ENCODE measurements at regions not wholly inside any gene's neighbourhood (a gene's known extent, or its start where the extent isn't known, plus 50 kb on each side); places are given as distances from the start of the nearest gene placed in this dataset.

DNA sequence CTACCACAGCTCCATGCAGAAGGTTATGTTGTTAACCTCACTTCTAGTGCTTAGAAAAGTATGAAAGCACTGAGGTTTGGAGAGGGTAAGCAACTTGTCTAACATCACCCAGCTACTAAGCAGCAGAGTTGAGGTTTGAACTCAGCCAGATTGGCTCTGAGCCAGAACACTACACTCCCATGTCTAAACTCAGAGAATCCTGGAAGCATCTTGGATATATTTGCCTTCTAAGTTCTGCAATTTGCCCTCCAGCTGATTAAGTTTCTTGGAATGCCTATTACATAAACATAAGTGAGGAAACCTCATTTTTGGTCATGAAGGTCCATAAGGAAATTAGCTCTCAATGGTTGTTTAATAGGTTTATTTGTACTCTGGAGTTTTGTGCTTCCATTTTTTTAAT is 78.1 kb upstream of the PHYHIPL start:
- TF ChIP-seq, protein P1, sequence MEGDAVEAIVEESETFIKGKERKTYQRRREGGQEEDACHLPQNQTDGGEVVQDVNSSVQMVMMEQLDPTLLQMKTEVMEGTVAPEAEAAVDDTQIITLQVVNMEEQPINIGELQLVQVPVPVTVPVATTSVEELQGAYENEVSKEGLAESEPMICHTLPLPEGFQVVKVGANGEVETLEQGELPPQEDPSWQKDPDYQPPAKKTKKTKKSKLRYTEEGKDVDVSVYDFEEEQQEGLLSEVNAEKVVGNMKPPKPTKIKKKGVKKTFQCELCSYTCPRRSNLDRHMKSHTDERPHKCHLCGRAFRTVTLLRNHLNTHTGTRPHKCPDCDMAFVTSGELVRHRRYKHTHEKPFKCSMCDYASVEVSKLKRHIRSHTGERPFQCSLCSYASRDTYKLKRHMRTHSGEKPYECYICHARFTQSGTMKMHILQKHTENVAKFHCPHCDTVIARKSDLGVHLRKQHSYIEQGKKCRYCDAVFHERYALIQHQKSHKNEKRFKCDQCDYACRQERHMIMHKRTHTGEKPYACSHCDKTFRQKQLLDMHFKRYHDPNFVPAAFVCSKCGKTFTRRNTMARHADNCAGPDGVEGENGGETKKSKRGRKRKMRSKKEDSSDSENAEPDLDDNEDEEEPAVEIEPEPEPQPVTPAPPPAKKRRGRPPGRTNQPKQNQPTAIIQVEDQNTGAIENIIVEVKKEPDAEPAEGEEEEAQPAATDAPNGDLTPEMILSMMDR (IDR thresholded peaks at IDR 0.05) = no peak
- no peak for TF ChIP-seq POLR2AphosphoS5 (IDR thresholded peaks at IDR 0.05)
- TF ChIP-seq EP300 (IDR thresholded peaks at IDR 0.05) = no peak
- no peak for TF ChIP-seq POLR2A (IDR thresholded peaks at IDR 0.05)
